PC-9 (cell line): ENCODE measurements at regions not wholly inside any gene's neighbourhood (a gene's known extent, or its start where the extent isn't known, plus 50 kb on each side); places are given as distances from the start of the nearest gene placed in this dataset.

Experiments used
- BruUV-seq: library from RNA; stranded (reverse); fragments of 400-500 nt; replicated peaks from 2 replicates; lab custom pipeline; 2021; lab: Mats Ljungman, UMichigan
- CTCF ChIA-PET: fragments of 300-600 bp; sonication (Branson Sonifier 250); formaldehyde crosslinking; loops from one replicate; lab custom pipeline; 2022; ENCODE audit warnings: antibody characterized with exemption; lab: Charles Lee
- POLR2A ChIA-PET: fragments of 300-600 bp; sonication (Branson Sonifier 250); formaldehyde crosslinking; loops from one replicate; lab custom pipeline; 2022; ENCODE audit warnings: antibody characterized with exemption; ENCODE audit not compliant: unreplicated experiment; lab: Charles Lee
- DNase-seq, 2 experiments: peaks; one replicate each; pipeline versions ENCODE4 v3.0.0 to v3.0.0-alpha.2; 2015 to 2022; ENCODE audit warnings: mixed read lengths in 1 of 2
- H2AFZ ChIP-seq: fragments of 200-600 bp; sonication (generic); 2 replicates; pipeline ENCODE4 v1.8.1; 2017; ENCODE audit warnings: antibody characterized with exemption
- H3F3A ChIP-seq: fragments of 200-600 bp; sonication (generic); 2 replicates; pipeline ENCODE4 v1.8.1; 2017; ENCODE audit warnings: antibody characterized with exemption, mild to moderate bottlenecking, low read depth; ENCODE audit not compliant: insufficient read depth
- H3K27ac ChIP-seq: fragments of 200-600 bp; sonication (generic); 2 replicates; pipeline ENCODE4 v1.6.1; 2016; ENCODE audit warnings: mixed run types
- H3K27me3 ChIP-seq: fragments of 200-600 bp; sonication (generic); 2 replicates; pipeline ENCODE4 v1.6.1; 2016; ENCODE audit warnings: low read depth, mixed run types; ENCODE audit not compliant: insufficient read depth
- H3K36me3 ChIP-seq: fragments of 200-600 bp; sonication (generic); 2 replicates; pipeline ENCODE4 v1.6.1; 2016; ENCODE audit warnings: low read depth, mixed run types
- H3K4me1 ChIP-seq: fragments of 200-600 bp; sonication (generic); replicated peaks from 2 replicates; pipeline ENCODE4 v1.6.1; 2016; ENCODE audit warnings: mixed run types; ENCODE audit not compliant: insufficient read depth
- H3K4me2 ChIP-seq: fragments of 200-600 bp; sonication (generic); 2 replicates; pipeline ENCODE4 v1.6.1; 2017; ENCODE audit warnings: mixed run types
- H3K4me3 ChIP-seq: fragments of 200-600 bp; sonication (generic); 2 replicates; pipeline ENCODE4 v1.6.1; 2016; ENCODE audit warnings: mixed run types
- H3K79me2 ChIP-seq: fragments of 200-600 bp; sonication (generic); 2 replicates; pipeline ENCODE4 v1.6.1; 2017; ENCODE audit warnings: low read depth, mixed run types
- H3K9me2 ChIP-seq: fragments of 200-600 bp; sonication (generic); 2 replicates; pipeline ENCODE4 v1.8.1; 2017; ENCODE audit warnings: mild to moderate bottlenecking; ENCODE audit not compliant: insufficient read depth
- H3K9me3 ChIP-seq: fragments of 200-600 bp; sonication (generic); 2 replicates; pipeline ENCODE4 v1.8.1; 2016; ENCODE audit warnings: low read depth; ENCODE audit not compliant: insufficient read depth
- H4K20me1 ChIP-seq: fragments of 200-600 bp; sonication (generic); 2 replicates; pipeline ENCODE4 v1.8.1; 2017; ENCODE audit not compliant: insufficient read depth
- CTCF ChIP-seq: fragments of 200-600 bp; sonication (generic); conservative IDR thresholded peaks from 2 replicates; pipeline ENCODE4 v1.6.1; 2017; ENCODE audit warnings: mixed run types, antibody characterized with exemption, mild to moderate bottlenecking, moderate library complexity
- EZH2 ChIP-seq: fragments of 200-600 bp; sonication (generic); IDR thresholded peaks from 2 replicates; pipeline ENCODE4 v1.8.0; 2017; ENCODE audit warnings: antibody characterized with exemption, low read depth
- intact Hi-C: fragments of 100-400 bp; cut with micrococcal nuclease; formaldehyde crosslinking; loops from one replicate; pipeline ENCODE4 v1.10.0; 2022; ENCODE audit not compliant: unreplicated experiment

- CTCF ChIA-PET = no interaction called here
- H3K36me3 ChIP-seq = no peaks in the 10 kb centered on the region
- H3K4me1 ChIP-seq = no peaks in the 10 kb centered on the region
- 0 out of 2 replicates have a peak, but pooled peaks cover 5% of the 10 kb centered on the region for H4K20me1 ChIP-seq
- DNase-seq = no peak
- no peak overlapping the region for H3K4me3 ChIP-seq
- no peaks in the 10 kb centered on the region for H3K79me2 ChIP-seq
- no peak overlapping the region for H3K27ac ChIP-seq
- BruUV-seq = no TSS peak
- no peak overlapping the region for H3K4me2 ChIP-seq
- no peak for TF ChIP-seq EZH2
- no peak for TF ChIP-seq CTCF
- no peaks in the 10 kb centered on the region for H3K9me2 ChIP-seq
- H3F3A ChIP-seq = no peaks in the 10 kb centered on the region
- POLR2A ChIA-PET = no interaction called here
- H2AFZ ChIP-seq = no peak overlapping the region
- no peaks in the 10 kb centered on the region for H3K9me3 ChIP-seq
- peaks cover 53% of the 10 kb centered on the region for H3K27me3 ChIP-seq
- intact Hi-C loops = no loop called here
Observed at GRCh38 chr2:16073921-16074425, 133.6 kb downstream of the MYCN start.

GRCh38 chr2:16073471-16073870, 133.1 kb downstream of the MYCN start:
- H3F3A ChIP-seq = no peaks in the 10 kb centered on the region
- CTCF ChIA-PET = no interaction called here
- intact Hi-C loops = no loop called here
- peaks cover 55% of the 10 kb centered on the region for H3K27me3 ChIP-seq
- BruUV-seq = no TSS peak
- H3K79me2 ChIP-seq = no peaks in the 10 kb centered on the region
- H3K9me3 ChIP-seq = no peaks in the 10 kb centered on the region
- H3K4me3 ChIP-seq = no peak overlapping the region
- no peaks in the 10 kb centered on the region for H3K9me2 ChIP-seq
- no peak overlapping the region for H3K27ac ChIP-seq
- no peak for DNase-seq
- POLR2A ChIA-PET = no interaction called here
- no peaks in the 10 kb centered on the region for H3K4me1 ChIP-seq
- H3K4me2 ChIP-seq = no peak overlapping the region
- 0 out of 2 replicates have a peak, but pooled peaks cover 5% of the 10 kb centered on the region for H4K20me1 ChIP-seq
- H2AFZ ChIP-seq = no peak overlapping the region
- TF ChIP-seq EZH2 (no peak), CTCF (no peak)
- no peaks in the 10 kb centered on the region for H3K36me3 ChIP-seq

GRCh38 chr2:16072638-16073290, 132.4 kb downstream of the MYCN start:
- Histone ChIP-seq H3K36me3 (no peaks in the 10 kb centered on the region), H3K9me3 (no peaks in the 10 kb centered on the region), H3F3A (no peaks in the 10 kb centered on the region), H3K27ac (no peak overlapping the region), H3K4me2 (no peak overlapping the region), H3K9me2 (no peaks in the 10 kb centered on the region), H3K27me3 (peaks cover 62% of the 10 kb centered on the region), H2AFZ (no peak overlapping the region), H3K79me2 (no peaks in the 10 kb centered on the region), H4K20me1 (0 out of 2 replicates have a peak, but pooled peaks cover 5% of the 10 kb centered on the region), H3K4me1 (no peaks in the 10 kb centered on the region), H3K4me3 (no peak overlapping the region)
- DNase-seq = no peak
- intact Hi-C loops = no loop called here
- TF ChIP-seq EZH2 = no peak
- TF ChIP-seq CTCF = no peak
- ChIA-PET POLR2A (no interaction called here), CTCF (no interaction called here)
- BruUV-seq = no TSS peak
